SK-N-SH (cell line): ENCODE measurements at regions not wholly inside any gene's neighbourhood (a gene's known extent, or its start where the extent isn't known, plus 50 kb on each side); places are given as distances from the start of the nearest gene placed in this dataset.

Source experiments
- CTCF ChIA-PET: fragments of 300-600, 350-600 bp; formaldehyde crosslinking; extraction: SDS; loops from one replicate; lab custom pipeline; 2021; lab: Yijun Ruan, JAX
- POLR2A ChIA-PET: fragments of 350-600 bp; sonication (Branson Sonifier 250); formaldehyde crosslinking; extraction: SDS; loops from one replicate; lab custom pipeline; 2020; ENCODE audit warnings: antibody characterized with exemption, inconsistent platforms; lab: Yijun Ruan, JAX
- DNase-seq: peaks from one replicate; pipeline ENCODE4 v3.0.0; 2012
- H2AFZ ChIP-seq: fragments of 200-600 bp; sonication (generic); 2 replicates; pipeline ENCODE4 v1.8.1; 2016; ENCODE audit warnings: antibody characterized with exemption, mild to moderate bottlenecking, low read depth
- H3F3A ChIP-seq: fragments of 200-600 bp; sonication (generic); replicated peaks from 2 replicates; pipeline ENCODE3; 2016; ENCODE audit warnings: antibody characterized with exemption, mild to moderate bottlenecking; ENCODE audit not compliant: insufficient read depth
- H3K27ac ChIP-seq, 2 experiments: fragments of 200-500 bp in 1 of 2; fragments of 200-600 bp in 1 of 2; sonication (Bioruptor generic) in 1 of 2; sonication (generic), shearing (Covaris generic) in 1 of 2; 2 replicates each; pipeline versions ENCODE4 v1.5.1 to v1.6.1; 2014 to 2016; ENCODE audit warnings: low read depth in 2 of 2, inconsistent platforms in 1 of 2, low read length in 1 of 2, mild to moderate bottlenecking in 1 of 2, mixed read lengths in 1 of 2
- H3K27me3 ChIP-seq: fragments of 200-600 bp; sonication (generic), shearing (Covaris generic); 2 replicates; pipeline ENCODE4 v1.6.1; 2016; ENCODE audit warnings: mixed run types; ENCODE audit not compliant: insufficient read depth
- H3K36me3 ChIP-seq, 2 experiments: fragments of 200-500 bp in 1 of 2; fragments of 200-600 bp in 1 of 2; sonication (Bioruptor generic) in 1 of 2; sonication (generic) in 1 of 2; replicated peaks in 1 of 2; 2 replicates each; pipeline versions ENCODE3 to v1.5.1; 2014 to 2016; ENCODE audit warnings: low read length in 1 of 2, mild to moderate bottlenecking in 1 of 2; ENCODE audit not compliant: insufficient read depth in 2 of 2, control insufficient read depth in 1 of 2
- H3K4me1 ChIP-seq, 2 experiments: fragments of 200-500 bp in 1 of 2; fragments of 200-600 bp in 1 of 2; sonication (Bioruptor generic) in 1 of 2; sonication (generic), shearing (Covaris generic) in 1 of 2; 2 replicates each; pipeline versions ENCODE4 v1.5.1 to v1.6.1; 2014 to 2016; ENCODE audit warnings: low read depth in 1 of 2, low read length in 1 of 2, mixed run types in 1 of 2; ENCODE audit not compliant: insufficient read depth in 2 of 2, control insufficient read depth in 1 of 2
- H3K4me2 ChIP-seq: fragments of 200-600 bp; sonication (generic), shearing (Covaris generic); 2 replicates; pipeline ENCODE4 v1.6.1; 2017; ENCODE audit warnings: mixed run types
- H3K4me3 ChIP-seq, 2 experiments: fragments of 200-500 bp in 1 of 2; fragments of 200-600 bp in 1 of 2; sonication (Bioruptor generic) in 1 of 2; sonication (generic), shearing (Covaris generic) in 1 of 2; 2 replicates each; pipeline versions ENCODE4 v1.5.1 to v1.8.1; 2014 to 2016; ENCODE audit warnings: low read depth in 2 of 2, inconsistent platforms in 1 of 2, low read length in 1 of 2, mild to moderate bottlenecking in 1 of 2, mixed read lengths in 1 of 2, moderate library complexity in 1 of 2
- H3K79me2 ChIP-seq: fragments of 200-600 bp; sonication (generic); 2 replicates; pipeline ENCODE4 v1.8.1; 2017; ENCODE audit warnings: mild to moderate bottlenecking; ENCODE audit not compliant: insufficient read depth
- H3K9ac ChIP-seq: fragments of 200-600 bp; sonication (generic); 2 replicates; pipeline ENCODE4 v1.6.1; 2017; ENCODE audit warnings: mixed run types
- H3K9me2 ChIP-seq: fragments of 200-600 bp; sonication (generic); 2 replicates; pipeline ENCODE4 v1.6.1; 2017; ENCODE audit warnings: mixed run types
- H3K9me3 ChIP-seq: fragments of 200-600 bp; sonication (generic); 2 replicates; pipeline ENCODE4 v1.6.1; 2017; ENCODE audit warnings: mixed run types, mild to moderate bottlenecking, moderate library complexity
- H4K20me1 ChIP-seq: fragments of 200-600 bp; sonication (generic); 2 replicates; pipeline ENCODE4 v1.6.1; 2017; ENCODE audit warnings: mild to moderate bottlenecking, mixed run types; ENCODE audit not compliant: insufficient read depth
- ELF1 ChIP-seq: IDR thresholded peaks from 2 replicates; pipeline ENCODE4 v1.4.0; 2012
- EP300 ChIP-seq, 2 experiments: IDR thresholded peaks; 2 replicates each; pipeline versions ENCODE4 v1.4.0 to v1.6.1; 2012; ENCODE audit warnings: borderline replicate concordance in 1 of 2, low read depth in 1 of 2, low read length in 1 of 2
- GABPA ChIP-seq: IDR thresholded peaks from 2 replicates; pipeline ENCODE4 v1.4.0; 2012; ENCODE audit warnings: low read depth, mild to moderate bottlenecking
- IRF3 ChIP-seq: fragments of 150-350 bp; IDR thresholded peaks from 2 replicates; pipeline ENCODE4 v1.6.1; 2016; ENCODE audit warnings: mild to moderate bottlenecking, low read depth, low read length
- JUND ChIP-seq: IDR thresholded peaks from 2 replicates; pipeline ENCODE4 v1.4.0; 2012
- MEF2A ChIP-seq: IDR thresholded peaks from 2 replicates; pipeline ENCODE4 v1.4.0; 2012; ENCODE audit warnings: low read depth, borderline replicate concordance
- NRF1 ChIP-seq: IDR thresholded peaks from 2 replicates; pipeline ENCODE4 v1.6.1; 2012; ENCODE audit warnings: low read depth, mild to moderate bottlenecking, low read length
- REST ChIP-seq: IDR thresholded peaks from 2 replicates; pipeline ENCODE4 v1.6.1; 2012; ENCODE audit warnings: mild to moderate bottlenecking, low read depth, low read length, moderate library complexity
- RXRA ChIP-seq: IDR thresholded peaks from 2 replicates; pipeline ENCODE4 v1.4.0; 2012; ENCODE audit warnings: low read depth, mild to moderate bottlenecking, borderline replicate concordance
- SIN3A ChIP-seq: IDR thresholded peaks from 2 replicates; pipeline ENCODE4 v1.6.1; 2012; ENCODE audit warnings: low read depth, mild to moderate bottlenecking, low read length, moderate library complexity, borderline replicate concordance
- TAF1 ChIP-seq: IDR thresholded peaks from 2 replicates; pipeline ENCODE4 v1.6.1; 2012; ENCODE audit warnings: low read depth, mild to moderate bottlenecking, low read length, moderate library complexity, borderline replicate concordance
- TCF12 ChIP-seq: IDR thresholded peaks from 2 replicates; pipeline ENCODE4 v1.4.0; 2012
- USF2 ChIP-seq: fragments of 150-350 bp; IDR thresholded peaks from 2 replicates; pipeline ENCODE4 v1.6.1; 2017; ENCODE audit warnings: antibody characterized with exemption, low read length, low read depth, borderline replicate concordance
- WGBS: methylation state at CpG from one replicate; pipeline ENCODE4 v1.1.6; 2017; ENCODE audit warnings: low lambda C conversion rate; 5-methylcytosine and 5-hydroxymethylcytosine counted together
- TF ChIP-seq, protein P1 (sequence below): IDR thresholded peaks from 2 replicates; pipeline ENCODE4 v1.4.0; 2012; ENCODE audit warnings: low read depth, borderline replicate concordance
- TF ChIP-seq, protein P2 (sequence below): IDR thresholded peaks from 2 replicates; pipeline ENCODE4 v1.4.0; 2012; ENCODE audit warnings: low read depth

DNA sequence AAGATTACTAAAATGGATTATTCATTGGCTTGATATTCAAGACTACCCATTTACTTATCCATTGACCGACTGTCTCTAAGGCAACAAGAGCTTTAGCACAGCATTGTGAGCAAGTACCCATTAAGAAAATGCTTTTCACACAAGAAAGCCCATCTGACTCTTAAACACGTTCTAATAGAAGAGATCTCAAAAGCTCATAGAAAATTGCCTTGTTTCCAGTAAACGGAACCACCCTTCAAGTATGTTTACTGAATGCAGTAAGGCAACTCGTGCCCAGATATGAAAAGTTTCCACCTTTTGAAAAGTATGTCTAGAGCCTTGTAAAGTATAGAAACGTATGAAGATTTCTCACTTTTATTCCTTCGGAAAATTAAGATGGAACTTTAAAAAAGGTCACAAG lies 655.3 kb upstream of the ALCAM start:
- no peak overlapping the region for H3K4me3 ChIP-seq
- no peak overlapping the region for H2AFZ ChIP-seq
- WGBS, result 74% methylated on average over 6 of the region's 6 CpGs
- POLR2A ChIA-PET, result no interaction called here
- H3K9ac ChIP-seq, result no peak overlapping the region
- H3K4me2 ChIP-seq, result no peak overlapping the region
- H4K20me1 ChIP-seq, result no peaks in the 10 kb centered on the region
- no peaks in the 10 kb centered on the region for H3F3A ChIP-seq
- H3K27me3 ChIP-seq, result no peaks in the 10 kb centered on the region
- no peaks in the 10 kb centered on the region for H3K79me2 ChIP-seq
- no peaks in the 10 kb centered on the region; a peak in 1 of 4 replicates for H3K4me1 ChIP-seq
- no peak for TF ChIP-seq USF2
- no peak for TF ChIP-seq ELF1
- TF ChIP-seq NRF1, result no peak
- TF ChIP-seq, protein P1, sequence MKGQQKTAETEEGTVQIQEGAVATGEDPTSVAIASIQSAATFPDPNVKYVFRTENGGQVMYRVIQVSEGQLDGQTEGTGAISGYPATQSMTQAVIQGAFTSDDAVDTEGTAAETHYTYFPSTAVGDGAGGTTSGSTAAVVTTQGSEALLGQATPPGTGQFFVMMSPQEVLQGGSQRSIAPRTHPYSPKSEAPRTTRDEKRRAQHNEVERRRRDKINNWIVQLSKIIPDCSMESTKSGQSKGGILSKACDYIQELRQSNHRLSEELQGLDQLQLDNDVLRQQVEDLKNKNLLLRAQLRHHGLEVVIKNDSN, result no peak
- no peak for TF ChIP-seq TCF12
- no peak for TF ChIP-seq IRF3
- TF ChIP-seq SIN3A, result no peak
- no peak for TF ChIP-seq EP300 (IDR thresholded peaks at IDR 0.05; ENCODE audit: borderline replicate concordance in 1 of 2, low read depth in 1 of 2, low read length in 1 of 2)
- TF ChIP-seq JUND, result no peak
- TF ChIP-seq MEF2A, result no peak
- TF ChIP-seq, protein P2, sequence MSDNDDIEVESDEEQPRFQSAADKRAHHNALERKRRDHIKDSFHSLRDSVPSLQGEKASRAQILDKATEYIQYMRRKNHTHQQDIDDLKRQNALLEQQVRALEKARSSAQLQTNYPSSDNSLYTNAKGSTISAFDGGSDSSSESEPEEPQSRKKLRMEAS, result no peak
- TF ChIP-seq RXRA, result no peak
- no peak for TF ChIP-seq TAF1
- TF ChIP-seq GABPA, result no peak
- no peak for TF ChIP-seq REST
- CTCF ChIA-PET, result interaction anchor here (0.6 to 1.0 kb wide), 2 partner anchors 19 to 42 kb away, joined by 3 read pairs; no protein-coding TSS in a partner anchor
- H3K27ac ChIP-seq, result no peak overlapping the region
- no peak for DNase-seq
- H3K36me3 ChIP-seq, result no peaks in the 10 kb centered on the region
- H3K9me3 ChIP-seq, result no peaks in the 10 kb centered on the region
- no peaks in the 10 kb centered on the region for H3K9me2 ChIP-seq
